ENCODE measurements at regions not wholly inside any gene's neighbourhood (a gene's known extent, or its start where the extent isn't known, plus 50 kb on each side); places are given as distances from the start of the nearest gene placed in this dataset.

DNA sequence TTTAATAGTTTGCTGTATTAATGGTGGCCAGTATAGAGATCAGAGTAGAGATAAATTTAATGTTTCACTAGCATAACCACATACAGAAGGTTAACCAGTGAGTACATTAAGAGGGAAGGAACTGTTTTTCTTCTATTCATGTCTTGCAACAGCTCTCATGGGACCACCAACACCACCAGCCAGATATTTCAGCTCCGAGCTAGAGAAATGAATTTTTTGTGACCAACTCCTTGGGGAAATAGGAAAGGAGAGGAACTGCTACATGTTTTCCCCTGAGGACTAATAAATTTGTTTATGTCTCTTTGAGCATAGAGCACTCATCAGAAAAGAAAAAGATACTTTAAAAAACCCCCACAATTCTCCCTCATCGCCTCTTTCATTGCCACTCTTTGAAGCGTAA, 247.5 kb downstream of the MBNL1 start:
- ATAC-seq (ENCODE audit: low FRiP score), result no peak
- H3K27me3 ChIP-seq (ENCODE audit: control insufficient read depth in 1 of 2, insufficient read depth in 2 of 2, low read length in 1 of 2), result no peaks in the 10 kb centered on the region
- no peaks in the 10 kb centered on the region for H3K9me3 ChIP-seq (ENCODE audit: control insufficient read depth, low read length)
- no peaks in the 10 kb centered on the region for H3K36me3 ChIP-seq (ENCODE audit: control insufficient read depth in 1 of 2, insufficient read depth in 2 of 2, low read length in 1 of 2)
- H3K27ac ChIP-seq (ENCODE audit: low read depth in 1 of 2, low read length in 2 of 2), result no peak overlapping the region
- no peak for DNase-seq
- WGBS, 2 donors, result 79 to 91% methylated on average over 3 of the region's 3 CpGs
- H3K4me1 ChIP-seq (ENCODE audit: control insufficient read depth in 1 of 2, insufficient read depth in 2 of 2, low read length in 2 of 2), result no peaks in the 10 kb centered on the region
- intact Hi-C loops (cut with DNase I), result no loop called here
- no peak overlapping the region for H3K4me3 ChIP-seq (ENCODE audit: low read length in 2 of 2)

DNA sequence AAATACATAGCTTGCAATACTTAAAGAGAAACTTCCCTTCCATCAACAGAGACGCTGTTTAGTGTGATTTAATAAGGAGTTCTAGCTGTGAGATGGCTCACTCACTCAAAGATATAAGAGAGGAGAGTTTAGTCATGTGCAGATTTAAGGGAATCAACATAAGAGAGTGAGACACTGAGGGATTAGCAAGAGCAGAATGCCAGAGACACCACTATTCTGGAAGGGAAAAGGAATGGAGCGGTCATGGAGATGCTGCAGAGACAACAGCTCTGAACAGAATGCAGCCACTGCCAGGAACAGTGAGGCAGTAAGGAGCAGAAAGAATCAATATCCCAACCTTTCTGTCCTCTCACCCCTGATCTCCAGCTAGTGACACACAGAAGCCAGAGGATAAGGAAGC, 248.8 kb downstream of the MBNL1 start:
- H3K4me3 ChIP-seq (ENCODE audit: low read length in 2 of 2), result no peak overlapping the region
- no peaks in the 10 kb centered on the region for H3K27me3 ChIP-seq (ENCODE audit: control insufficient read depth in 1 of 2, insufficient read depth in 2 of 2, low read length in 1 of 2)
- DNase-seq (no peak), ATAC-seq (ENCODE audit: low FRiP score) (no peak)
- H3K9me3 ChIP-seq (ENCODE audit: control insufficient read depth, low read length), result no peaks in the 10 kb centered on the region
- WGBS, 2 donors, result 59 to 88% methylated on average over 2 of the region's 2 CpGs
- H3K27ac ChIP-seq (ENCODE audit: low read depth in 1 of 2, low read length in 2 of 2), result no peak overlapping the region
- no peaks in the 10 kb centered on the region for H3K36me3 ChIP-seq (ENCODE audit: control insufficient read depth in 1 of 2, insufficient read depth in 2 of 2, low read length in 1 of 2)
- intact Hi-C loops (cut with DNase I), result no loop called here
- no peaks in the 10 kb centered on the region for H3K4me1 ChIP-seq (ENCODE audit: control insufficient read depth in 1 of 2, insufficient read depth in 2 of 2, low read length in 2 of 2)

DNA sequence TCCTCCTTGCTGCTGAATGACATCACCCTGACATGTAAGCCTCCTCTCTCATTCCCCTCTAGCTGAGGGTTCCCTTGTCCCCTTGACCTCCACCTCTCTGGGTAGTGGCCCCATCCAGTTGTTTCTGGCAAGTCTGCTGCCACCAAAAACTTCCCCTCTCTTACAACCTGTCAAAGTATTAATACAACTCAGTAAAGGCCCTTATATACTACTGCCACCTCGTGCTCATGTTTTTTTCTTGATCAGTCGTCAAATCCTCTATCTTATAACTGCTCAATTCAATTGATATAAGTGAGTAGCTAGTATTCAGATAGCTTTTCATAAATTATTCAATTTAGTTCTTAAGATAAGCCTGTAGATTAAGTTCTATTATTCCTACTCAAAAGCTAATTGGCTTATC, 249.6 kb downstream of the MBNL1 start:
- no peaks in the 10 kb centered on the region for H3K27me3 ChIP-seq (ENCODE audit: control insufficient read depth in 1 of 2, insufficient read depth in 2 of 2, low read length in 1 of 2)
- no peaks in the 10 kb centered on the region for H3K36me3 ChIP-seq (ENCODE audit: control insufficient read depth in 1 of 2, insufficient read depth in 2 of 2, low read length in 1 of 2)
- H3K9me3 ChIP-seq (ENCODE audit: control insufficient read depth, low read length), result no peaks in the 10 kb centered on the region
- H3K4me1 ChIP-seq (ENCODE audit: control insufficient read depth in 1 of 2, insufficient read depth in 2 of 2, low read length in 2 of 2), result no peaks in the 10 kb centered on the region
- DNase-seq, result no peak
- ATAC-seq (ENCODE audit: low FRiP score), result no peak
- H3K27ac ChIP-seq (ENCODE audit: low read depth in 1 of 2, low read length in 2 of 2), result no peak overlapping the region
- 96 to 99% methylated on average over 2 of the region's 2 CpGs for WGBS, 2 donors
- no peak overlapping the region for H3K4me3 ChIP-seq (ENCODE audit: low read length in 2 of 2)
- intact Hi-C loops (cut with DNase I), result no loop called here

DNA sequence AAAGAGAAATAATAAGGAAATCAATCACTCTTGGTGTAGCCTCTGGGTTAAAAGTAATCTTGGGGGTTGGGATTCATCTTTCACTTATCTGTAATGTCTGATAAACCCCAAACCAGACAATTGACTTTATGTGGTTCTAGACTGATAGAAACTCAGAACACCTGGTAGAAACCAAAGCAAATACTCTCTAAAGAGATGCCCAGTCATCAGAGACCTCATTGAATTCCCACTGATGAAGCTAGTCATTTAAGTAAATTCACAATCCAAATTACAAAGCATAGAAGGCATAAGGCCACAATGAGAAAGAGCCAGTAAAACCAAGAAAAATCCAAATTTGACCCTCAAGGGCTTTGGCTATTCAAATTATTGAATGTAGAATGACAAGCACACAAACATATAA, 250.6 kb downstream of the MBNL1 start:
- no peak overlapping the region for H3K27ac ChIP-seq (ENCODE audit: low read depth in 1 of 2, low read length in 2 of 2)
- DNase-seq, result no peak
- H3K4me1 ChIP-seq (ENCODE audit: control insufficient read depth in 1 of 2, insufficient read depth in 2 of 2, low read length in 2 of 2), result no peaks in the 10 kb centered on the region
- no peak overlapping the region for H3K4me3 ChIP-seq (ENCODE audit: low read length in 2 of 2)
- no peaks in the 10 kb centered on the region for H3K36me3 ChIP-seq (ENCODE audit: control insufficient read depth in 1 of 2, insufficient read depth in 2 of 2, low read length in 1 of 2)
- intact Hi-C loops (cut with DNase I), result no loop called here
- no peaks in the 10 kb centered on the region for H3K9me3 ChIP-seq (ENCODE audit: control insufficient read depth, low read length)
- ATAC-seq (ENCODE audit: low FRiP score), result no peak
- no peaks in the 10 kb centered on the region for H3K27me3 ChIP-seq (ENCODE audit: control insufficient read depth in 1 of 2, insufficient read depth in 2 of 2, low read length in 1 of 2)

DNA sequence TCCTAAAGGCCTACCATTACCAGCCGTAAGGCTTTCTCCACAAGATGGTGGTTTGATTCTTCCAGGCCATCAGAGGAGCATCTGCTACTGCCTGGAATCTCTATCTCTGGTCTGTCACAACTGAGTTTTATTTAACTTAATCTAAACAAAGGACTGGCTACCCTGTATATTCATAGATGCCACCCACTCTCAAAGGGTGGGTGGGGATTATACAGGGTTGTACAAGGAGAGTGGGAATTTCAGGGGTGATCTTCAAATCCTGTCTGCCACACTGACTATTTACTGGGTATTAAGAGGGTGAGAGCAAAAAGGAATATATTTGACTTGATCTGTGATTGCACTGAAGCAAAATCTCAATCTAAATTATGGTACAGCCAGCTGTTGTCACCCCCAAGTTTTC, 253.3 kb downstream of the MBNL1 start:
- Histone ChIP-seq H3K36me3 (ENCODE audit: control insufficient read depth in 1 of 2, insufficient read depth in 2 of 2, low read length in 1 of 2) (no peaks in the 10 kb centered on the region), H3K9me3 (ENCODE audit: control insufficient read depth, low read length) (no peaks in the 10 kb centered on the region), H3K4me3 (ENCODE audit: low read length in 2 of 2) (no peak overlapping the region), H3K27ac (ENCODE audit: low read depth in 1 of 2, low read length in 2 of 2) (no peak overlapping the region), H3K27me3 (ENCODE audit: control insufficient read depth in 1 of 2, insufficient read depth in 2 of 2, low read length in 1 of 2) (no peaks in the 10 kb centered on the region), H3K4me1 (ENCODE audit: control insufficient read depth in 1 of 2, insufficient read depth in 2 of 2, low read length in 2 of 2) (no peaks in the 10 kb centered on the region)
- intact Hi-C loops (cut with DNase I), result no loop called here
- ATAC-seq (ENCODE audit: low FRiP score) (no peak), DNase-seq (no peak)
- 90 to 98% methylated on average over 1 of the region's 1 CpG for WGBS, 2 donors

DNA sequence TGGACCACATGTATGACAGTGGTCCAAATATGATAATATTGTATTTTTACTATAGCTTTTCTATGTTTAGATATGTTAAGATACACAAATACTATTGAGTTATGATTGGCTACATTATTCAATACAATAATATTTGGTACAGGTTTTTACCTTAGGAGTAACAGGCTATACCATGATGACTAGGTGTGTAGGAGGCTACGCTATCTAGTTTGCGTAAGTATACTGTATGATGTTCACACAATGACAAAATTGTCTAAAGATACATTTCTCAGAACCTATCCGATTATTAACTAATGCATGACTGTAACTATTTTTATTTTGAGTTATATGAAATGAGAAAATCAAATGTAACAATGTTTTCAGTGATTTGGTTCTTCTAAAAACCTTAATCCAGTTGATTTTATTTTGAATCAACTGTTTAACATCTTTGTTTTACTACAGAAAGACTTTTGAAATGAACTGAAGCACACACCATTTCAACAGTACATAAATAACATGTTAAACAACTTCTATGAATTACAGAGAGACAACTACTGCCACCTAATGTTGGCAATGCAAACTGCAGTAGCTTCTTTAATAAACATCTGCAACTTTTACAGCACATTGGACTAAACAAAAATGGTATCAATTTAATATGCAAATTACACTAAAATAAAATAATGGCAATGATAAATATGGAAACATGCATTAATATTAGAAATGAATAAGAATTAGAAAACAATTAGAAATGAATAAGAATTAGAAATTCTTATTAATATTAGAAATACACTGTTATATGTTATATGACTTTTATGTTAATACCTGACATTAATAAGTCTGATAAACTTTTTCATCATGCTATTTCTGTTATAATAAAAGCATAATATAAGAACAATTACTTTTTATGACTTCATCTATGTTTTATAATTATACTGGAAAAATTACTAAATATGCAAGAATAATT, 255.7 kb downstream of the MBNL1 start:
- Histone ChIP-seq H3K27ac (ENCODE audit: low read depth in 1 of 2, low read length in 2 of 2) (no peak overlapping the region), H3K4me1 (ENCODE audit: control insufficient read depth in 1 of 2, insufficient read depth in 2 of 2, low read length in 2 of 2) (no peaks in the 10 kb centered on the region), H3K4me3 (ENCODE audit: low read length in 2 of 2) (no peak overlapping the region), H3K36me3 (ENCODE audit: control insufficient read depth in 1 of 2, insufficient read depth in 2 of 2, low read length in 1 of 2) (no peaks in the 10 kb centered on the region), H3K9me3 (ENCODE audit: control insufficient read depth, low read length) (no peaks in the 10 kb centered on the region), H3K27me3 (ENCODE audit: control insufficient read depth in 1 of 2, insufficient read depth in 2 of 2, low read length in 1 of 2) (no peaks in the 10 kb centered on the region)
- 58 to 69% methylated on average over 3 of the region's 3 CpGs for WGBS, 2 donors
- intact Hi-C loops (cut with DNase I), result no loop called here
- DNase-seq (no peak), ATAC-seq (ENCODE audit: low FRiP score) (no peak)

DNA sequence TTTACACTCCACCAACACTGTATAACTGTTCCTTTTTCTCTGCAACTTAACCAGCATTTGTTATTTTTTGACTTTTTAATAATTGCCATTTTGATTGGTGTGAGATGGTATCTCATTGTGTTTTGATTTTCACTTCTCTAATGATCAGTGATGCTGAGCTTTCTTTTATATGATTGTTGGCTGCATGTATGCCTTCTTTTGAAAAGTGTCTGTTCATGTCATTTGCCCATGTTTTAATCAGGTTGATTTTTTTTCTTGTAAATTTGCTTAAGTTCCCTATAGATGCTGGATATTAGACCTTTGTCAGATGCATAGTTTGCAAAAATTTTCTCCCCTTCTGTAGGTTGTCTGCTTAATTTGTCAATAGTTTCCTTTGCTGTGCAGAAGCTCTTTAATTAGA, 263.0 kb downstream of the MBNL1 start:
- intact Hi-C loops (cut with DNase I), result no loop called here
- no peak for DNase-seq
- Histone ChIP-seq H3K9me3 (ENCODE audit: control insufficient read depth, low read length) (no peaks in the 10 kb centered on the region), H3K4me1 (ENCODE audit: control insufficient read depth in 1 of 2, insufficient read depth in 2 of 2, low read length in 2 of 2) (no peaks in the 10 kb centered on the region), H3K27ac (ENCODE audit: low read depth in 1 of 2, low read length in 2 of 2) (no peak overlapping the region), H3K4me3 (ENCODE audit: low read length in 2 of 2) (no peak overlapping the region), H3K27me3 (ENCODE audit: control insufficient read depth in 1 of 2, insufficient read depth in 2 of 2, low read length in 1 of 2) (no peaks in the 10 kb centered on the region), H3K36me3 (ENCODE audit: control insufficient read depth in 1 of 2, insufficient read depth in 2 of 2, low read length in 1 of 2) (no peaks in the 10 kb centered on the region)
- no peak for ATAC-seq (ENCODE audit: low FRiP score)

DNA sequence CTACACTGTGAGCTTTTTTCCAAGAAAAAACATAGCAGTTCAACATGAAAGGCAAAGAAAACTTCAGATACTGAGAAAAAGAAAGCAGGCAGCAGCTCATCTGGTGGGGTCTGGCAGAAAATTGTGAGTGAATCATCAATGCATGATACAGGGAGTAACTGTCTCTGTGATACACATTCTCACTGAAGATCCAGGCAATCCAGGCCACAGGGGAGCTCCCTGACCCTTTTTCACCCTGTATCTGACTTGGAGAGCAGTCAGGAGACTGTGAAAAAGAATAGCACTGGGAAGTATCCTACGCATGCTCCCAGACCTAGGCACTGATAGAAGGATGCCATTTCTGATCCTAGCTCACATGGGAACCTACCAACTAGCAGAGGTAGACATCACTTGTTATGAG, 269.8 kb downstream of the MBNL1 start:
- Histone ChIP-seq H3K4me1 (ENCODE audit: control insufficient read depth in 1 of 2, insufficient read depth in 2 of 2, low read length in 2 of 2) (no peaks in the 10 kb centered on the region), H3K36me3 (ENCODE audit: control insufficient read depth in 1 of 2, insufficient read depth in 2 of 2, low read length in 1 of 2) (no peaks in the 10 kb centered on the region), H3K4me3 (ENCODE audit: low read length in 2 of 2) (no peak overlapping the region), H3K27me3 (ENCODE audit: control insufficient read depth in 1 of 2, insufficient read depth in 2 of 2, low read length in 1 of 2) (no peaks in the 10 kb centered on the region), H3K9me3 (ENCODE audit: control insufficient read depth, low read length) (peaks cover 2% of the 10 kb centered on the region), H3K27ac (ENCODE audit: low read depth in 1 of 2, low read length in 2 of 2) (no peak overlapping the region)
- 96% methylated on average over 1 of the region's 1 CpG for WGBS, 2 donors
- ATAC-seq (ENCODE audit: low FRiP score) (no peak), DNase-seq (no peak)
- intact Hi-C loops (cut with DNase I), result no loop called here

DNA sequence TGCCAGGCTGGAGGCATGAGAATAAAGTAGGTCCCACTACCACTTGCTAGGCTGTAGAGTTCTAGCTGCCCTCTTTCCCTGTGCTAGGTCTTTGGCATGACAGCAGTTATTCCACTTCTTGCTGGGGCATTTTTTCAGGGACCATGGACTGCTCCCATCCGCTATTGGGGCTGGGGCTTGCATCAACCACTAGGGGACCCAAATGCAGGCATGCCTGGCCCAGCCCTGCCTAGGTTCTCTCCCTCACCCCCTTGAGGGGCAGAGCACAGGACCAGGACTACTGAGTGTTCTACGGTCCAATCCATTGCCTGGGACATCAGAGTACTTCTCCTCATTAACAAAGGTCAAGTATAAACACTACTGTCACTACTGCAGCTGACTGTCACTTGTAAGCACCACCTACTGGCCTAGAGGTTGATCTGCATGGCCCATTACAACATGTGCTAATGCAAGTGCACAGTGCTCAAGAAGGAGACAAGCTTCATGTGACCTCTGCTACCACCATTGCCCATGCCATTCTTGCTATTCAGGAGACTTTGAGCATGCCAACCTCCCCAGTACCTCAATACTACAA, 270.5 kb downstream of the MBNL1 start:
- Histone ChIP-seq H3K9me3 (ENCODE audit: control insufficient read depth, low read length) (peaks cover 2% of the 10 kb centered on the region), H3K4me1 (ENCODE audit: control insufficient read depth in 1 of 2, insufficient read depth in 2 of 2, low read length in 2 of 2) (no peaks in the 10 kb centered on the region), H3K27me3 (ENCODE audit: control insufficient read depth in 1 of 2, insufficient read depth in 2 of 2, low read length in 1 of 2) (no peaks in the 10 kb centered on the region), H3K27ac (ENCODE audit: low read depth in 1 of 2, low read length in 2 of 2) (no peak overlapping the region), H3K4me3 (ENCODE audit: low read length in 2 of 2) (no peak overlapping the region), H3K36me3 (ENCODE audit: control insufficient read depth in 1 of 2, insufficient read depth in 2 of 2, low read length in 1 of 2) (no peaks in the 10 kb centered on the region)
- ATAC-seq (ENCODE audit: low FRiP score) (no peak), DNase-seq (no peak)
- intact Hi-C loops (cut with DNase I), result no loop called here
- WGBS, 2 donors, result 96 to 97% methylated on average over 2 of the region's 2 CpGs

Data from aorta (tissue), 5 donors.